ENCODE measurements at regions not wholly inside any gene's neighbourhood (a gene's known extent, or its start where the extent isn't known, plus 50 kb on each side); places are given as distances from the start of the nearest gene placed in this dataset.

DNA sequence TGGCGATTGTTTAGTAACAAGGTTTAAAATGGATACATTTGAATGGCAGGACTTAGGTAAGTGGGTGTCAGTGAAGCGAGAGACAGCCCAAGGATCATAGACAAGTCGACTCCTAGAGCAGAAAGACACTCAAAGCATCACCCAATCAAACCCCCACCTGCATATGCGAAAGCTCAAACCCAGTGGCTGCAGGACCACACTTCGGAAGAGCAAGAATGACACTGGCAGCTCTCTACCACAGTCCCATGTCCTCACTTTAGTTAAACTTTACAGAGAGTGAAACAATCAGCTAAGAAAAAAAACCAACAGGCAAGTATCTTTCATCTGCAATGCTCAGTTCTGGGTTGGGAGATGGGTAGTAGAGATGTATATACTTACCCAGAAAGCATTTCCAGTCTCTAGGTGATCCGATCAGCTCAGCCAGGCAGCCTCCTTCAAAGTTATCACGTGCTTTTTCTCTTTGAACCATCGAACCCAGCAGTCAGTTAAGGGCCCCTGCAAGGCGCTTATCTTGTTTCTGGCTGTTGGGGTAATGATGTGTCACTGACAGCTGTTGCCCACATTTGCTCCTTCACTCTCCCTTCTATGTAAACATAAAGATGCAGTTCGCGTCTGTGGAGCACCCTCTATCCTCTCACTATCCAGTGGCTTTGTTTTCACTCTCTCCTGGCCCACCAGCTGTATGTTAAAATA lies 357.5 kb upstream of the ID2 start:
- peaks cover 3% of the 10 kb centered on the region for H3K9me3 Mint-ChIP-seq (ENCODE audit: unreplicated experiment)
- no peak overlapping the region for H3K4me3 Mint-ChIP-seq (ENCODE audit: unreplicated experiment)
- no peaks in the 10 kb centered on the region for H3K4me1 Mint-ChIP-seq (ENCODE audit: unreplicated experiment)
- DNase-seq (ENCODE audit: extremely low spot score, unreplicated experiment): no peak
- no peak overlapping the region for H3K27ac Mint-ChIP-seq (ENCODE audit: unreplicated experiment)
- no peaks in the 10 kb centered on the region for H3K36me3 Mint-ChIP-seq (ENCODE audit: unreplicated experiment)
- TF ChIP-seq, protein P1, sequence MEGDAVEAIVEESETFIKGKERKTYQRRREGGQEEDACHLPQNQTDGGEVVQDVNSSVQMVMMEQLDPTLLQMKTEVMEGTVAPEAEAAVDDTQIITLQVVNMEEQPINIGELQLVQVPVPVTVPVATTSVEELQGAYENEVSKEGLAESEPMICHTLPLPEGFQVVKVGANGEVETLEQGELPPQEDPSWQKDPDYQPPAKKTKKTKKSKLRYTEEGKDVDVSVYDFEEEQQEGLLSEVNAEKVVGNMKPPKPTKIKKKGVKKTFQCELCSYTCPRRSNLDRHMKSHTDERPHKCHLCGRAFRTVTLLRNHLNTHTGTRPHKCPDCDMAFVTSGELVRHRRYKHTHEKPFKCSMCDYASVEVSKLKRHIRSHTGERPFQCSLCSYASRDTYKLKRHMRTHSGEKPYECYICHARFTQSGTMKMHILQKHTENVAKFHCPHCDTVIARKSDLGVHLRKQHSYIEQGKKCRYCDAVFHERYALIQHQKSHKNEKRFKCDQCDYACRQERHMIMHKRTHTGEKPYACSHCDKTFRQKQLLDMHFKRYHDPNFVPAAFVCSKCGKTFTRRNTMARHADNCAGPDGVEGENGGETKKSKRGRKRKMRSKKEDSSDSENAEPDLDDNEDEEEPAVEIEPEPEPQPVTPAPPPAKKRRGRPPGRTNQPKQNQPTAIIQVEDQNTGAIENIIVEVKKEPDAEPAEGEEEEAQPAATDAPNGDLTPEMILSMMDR (IDR thresholded peaks at IDR 0.05): no peak
- peaks cover 24% of the 10 kb centered on the region for H3K27me3 Mint-ChIP-seq (ENCODE audit: unreplicated experiment)

DNA sequence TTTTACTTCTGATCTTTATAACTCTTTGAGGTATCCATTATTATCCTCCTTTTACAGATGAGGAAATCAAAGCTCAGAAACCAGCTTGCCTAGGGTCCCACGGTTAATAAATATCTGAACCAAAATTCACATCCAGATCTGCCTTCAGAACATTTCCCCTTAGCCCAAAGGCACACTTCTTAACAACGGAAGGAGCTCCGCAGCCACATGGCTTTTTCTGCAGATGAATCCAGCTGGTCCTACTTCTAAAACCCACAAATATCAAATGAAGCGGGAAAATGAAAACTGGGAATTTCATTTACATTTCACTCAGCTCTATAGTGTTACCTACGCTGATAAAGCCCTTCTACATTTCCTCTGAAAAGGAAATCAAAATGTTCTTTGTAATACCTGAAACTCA lies 357.0 kb upstream of the ID2 start:
- Mint-ChIP-seq H3K9me3 (ENCODE audit: unreplicated experiment) (peaks cover 3% of the 10 kb centered on the region), H3K36me3 (ENCODE audit: unreplicated experiment) (no peaks in the 10 kb centered on the region), H3K4me1 (ENCODE audit: unreplicated experiment) (no peaks in the 10 kb centered on the region), H3K4me3 (ENCODE audit: unreplicated experiment) (no peak overlapping the region), H3K27me3 (ENCODE audit: unreplicated experiment) (peaks cover 24% of the 10 kb centered on the region), H3K27ac (ENCODE audit: unreplicated experiment) (no peak overlapping the region)
- no peak for DNase-seq (ENCODE audit: extremely low spot score, unreplicated experiment)
- TF ChIP-seq, protein P1 (IDR thresholded peaks at IDR 0.05): no peak

DNA sequence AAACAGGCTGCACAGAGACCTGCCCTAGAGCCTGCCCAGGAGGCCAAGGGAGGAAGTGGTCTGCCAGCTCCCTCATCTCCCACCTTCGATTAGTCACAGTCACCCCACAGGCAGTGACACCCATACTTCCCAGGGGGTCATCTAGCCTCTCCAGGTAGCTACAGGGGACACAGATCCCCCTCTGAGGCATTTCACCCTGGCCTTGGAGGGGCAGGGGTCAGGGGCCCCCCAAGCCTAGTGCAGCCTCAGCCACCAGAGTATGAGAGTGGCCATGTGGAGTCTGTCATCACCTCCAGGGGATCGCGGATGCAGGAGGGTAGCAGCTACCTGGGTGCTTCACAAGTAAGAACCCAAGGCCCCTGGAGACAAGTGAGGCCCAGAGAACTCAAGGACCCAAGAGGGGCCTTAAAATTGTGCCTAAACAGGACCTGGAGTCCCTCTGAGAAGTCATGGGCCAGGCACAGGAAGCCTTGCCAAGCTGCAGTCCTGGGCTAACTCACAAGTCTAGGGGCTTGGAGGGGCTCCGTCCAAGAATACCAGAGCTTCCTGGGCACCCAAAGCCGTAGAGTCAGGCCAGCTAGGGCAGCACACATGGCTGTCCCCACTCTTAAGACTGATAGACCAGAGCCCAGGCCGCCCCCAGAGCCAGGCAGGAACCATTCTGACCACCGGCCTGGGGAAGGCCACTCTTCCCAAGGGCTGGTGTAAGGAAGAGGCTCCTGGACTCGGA lies 354.3 kb upstream of the ID2 start:
- H3K27ac Mint-ChIP-seq (ENCODE audit: unreplicated experiment): no peak overlapping the region
- peaks cover 21% of the 10 kb centered on the region for H3K27me3 Mint-ChIP-seq (ENCODE audit: unreplicated experiment)
- H3K36me3 Mint-ChIP-seq (ENCODE audit: unreplicated experiment): no peaks in the 10 kb centered on the region
- peak; percentile 73 for DNase-seq (ENCODE audit: extremely low spot score, unreplicated experiment)
- H3K4me3 Mint-ChIP-seq (ENCODE audit: unreplicated experiment): no peak overlapping the region
- peaks cover 3% of the 10 kb centered on the region for H3K9me3 Mint-ChIP-seq (ENCODE audit: unreplicated experiment)
- H3K4me1 Mint-ChIP-seq (ENCODE audit: unreplicated experiment): no peaks in the 10 kb centered on the region
- TF ChIP-seq, protein P1 (IDR thresholded peaks at IDR 0.05): no peak

DNA sequence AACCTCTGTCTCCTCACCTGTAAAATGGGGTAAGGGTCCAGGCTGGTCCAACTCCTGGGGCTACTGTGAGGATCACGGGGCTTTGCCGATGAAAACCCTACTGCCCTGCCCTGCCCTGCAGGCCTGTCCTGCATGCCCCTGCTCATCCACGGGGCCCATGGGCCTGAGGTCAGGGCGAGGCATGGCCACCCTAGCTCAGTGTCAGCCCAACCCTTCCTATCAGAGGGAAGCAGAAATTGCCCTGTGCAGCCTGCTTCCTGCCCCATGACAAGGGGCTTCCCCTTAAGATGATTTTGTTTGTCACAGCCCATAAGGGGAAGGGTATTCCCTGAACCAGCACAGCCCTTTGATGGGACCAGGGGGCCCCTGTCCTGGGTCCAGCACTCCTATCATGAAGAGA lies 353.6 kb upstream of the ID2 start:
- H3K4me1 Mint-ChIP-seq (ENCODE audit: unreplicated experiment): no peaks in the 10 kb centered on the region
- TF ChIP-seq, protein P1 (IDR thresholded peaks at IDR 0.05): no peak
- no peak for DNase-seq (ENCODE audit: extremely low spot score, unreplicated experiment)
- no peak overlapping the region for H3K27ac Mint-ChIP-seq (ENCODE audit: unreplicated experiment)
- H3K36me3 Mint-ChIP-seq (ENCODE audit: unreplicated experiment): no peaks in the 10 kb centered on the region
- H3K27me3 Mint-ChIP-seq (ENCODE audit: unreplicated experiment): peaks cover 14% of the 10 kb centered on the region
- H3K9me3 Mint-ChIP-seq (ENCODE audit: unreplicated experiment): peaks cover 3% of the 10 kb centered on the region
- no peak overlapping the region for H3K4me3 Mint-ChIP-seq (ENCODE audit: unreplicated experiment)
